GM23338 (cell line): ENCODE measurements at regions not wholly inside any gene's neighbourhood (a gene's known extent, or its start where the extent isn't known, plus 50 kb on each side); places are given as distances from the start of the nearest gene placed in this dataset.

Experiments
- ATAC-seq: fragments of 200-7000 bp; cut with Tn5 transposase; 3 replicates; pipeline ENCODE4 v1.9.1; 2020
- DNase-seq: peaks from one replicate; pipeline ENCODE4 v3.0.0-alpha.2; 2015; ENCODE audit warnings: low spot score
- H2AFZ ChIP-seq: fragments of 200-600 bp; sonication (generic); 2 replicates; pipeline ENCODE4 v1.8.0; 2016; ENCODE audit warnings: antibody characterized with exemption, mild to moderate bottlenecking, moderate library complexity
- H3F3A ChIP-seq: fragments of 200-600 bp; sonication (generic); replicated peaks from 2 replicates; pipeline ENCODE4 v1.8.0; 2017; ENCODE audit warnings: antibody characterized with exemption, mixed run types, low read depth
- H3K27ac ChIP-seq: fragments of 200-600 bp; sonication (generic); 2 replicates; pipeline ENCODE4 v1.6.1; 2016; ENCODE audit warnings: low read depth
- H3K27me3 ChIP-seq: fragments of 200-600 bp; sonication (generic); 2 replicates; pipeline ENCODE4 v1.8.0; 2016; ENCODE audit warnings: mild to moderate bottlenecking, mixed run types, moderate library complexity; ENCODE audit not compliant: insufficient read depth
- H3K36me3 ChIP-seq: fragments of 200-600 bp; sonication (generic); 2 replicates; pipeline ENCODE4 v1.8.0; 2016; ENCODE audit warnings: mild to moderate bottlenecking; ENCODE audit not compliant: insufficient read depth
- H3K4me1 ChIP-seq: fragments of 200-600 bp; sonication (generic); 2 replicates; pipeline ENCODE4 v1.8.0; 2016; ENCODE audit warnings: mild to moderate bottlenecking, moderate library complexity; ENCODE audit not compliant: insufficient read depth
- H3K4me2 ChIP-seq: fragments of 200-600 bp; sonication (generic); 2 replicates; pipeline ENCODE4 v1.7.1; 2017; ENCODE audit warnings: mixed run types
- H3K4me3 ChIP-seq: fragments of 200-600 bp; sonication (generic); 2 replicates; pipeline ENCODE4 v1.6.1; 2016; ENCODE audit warnings: mixed run types
- H3K79me2 ChIP-seq: fragments of 200-600 bp; sonication (generic); replicated peaks from 2 replicates; pipeline ENCODE4 v1.8.0; 2017; ENCODE audit warnings: mild to moderate bottlenecking; ENCODE audit not compliant: insufficient read depth
- H3K9me2 ChIP-seq: fragments of 200-600 bp; sonication (generic); 2 replicates; pipeline ENCODE4 v1.8.0; 2017; ENCODE audit not compliant: insufficient read depth
- H4K20me1 ChIP-seq: fragments of 200-600 bp; sonication (generic); replicated peaks from 2 replicates; pipeline ENCODE4 v1.8.0; 2017; ENCODE audit warnings: mild to moderate bottlenecking; ENCODE audit not compliant: insufficient read depth
- H3K27ac Mint-ChIP-seq: 2 replicates; pipeline ENCODE4 v1.8.0; 2020; ENCODE audit warnings: inconsistent platforms, mild to moderate bottlenecking, moderate library complexity, mixed read lengths
- H3K27me3 Mint-ChIP-seq: 3 replicates; pipeline ENCODE4 v1.8.0; 2022; ENCODE audit warnings: low read depth, mild to moderate bottlenecking, moderate library complexity, mixed read lengths, inconsistent platforms; ENCODE audit not compliant: insufficient read depth, poor library complexity
- H3K36me3 Mint-ChIP-seq: 3 replicates; pipeline ENCODE4 v1.8.0; 2021; ENCODE audit warnings: low read depth, mild to moderate bottlenecking, inconsistent platforms, moderate library complexity, mixed read lengths
- H3K4me1 Mint-ChIP-seq: 3 replicates; pipeline ENCODE4 v1.8.0; 2020; ENCODE audit warnings: mild to moderate bottlenecking, inconsistent platforms, mixed read lengths
- H3K4me3 Mint-ChIP-seq: 3 replicates; pipeline ENCODE4 v1.8.0; 2021; ENCODE audit warnings: moderate library complexity, mild to moderate bottlenecking, inconsistent platforms, mixed read lengths
- H3K9me3 Mint-ChIP-seq: 3 replicates; pipeline ENCODE4 v1.8.0; 2020; ENCODE audit warnings: moderate library complexity, mild to moderate bottlenecking, inconsistent platforms, mixed read lengths
- CREB1 ChIP-seq: fragments of 250-450 bp; sonication (Bioruptor Pico); IDR thresholded peaks from 2 replicates; pipeline ENCODE4 v1.5.0; 2020; ENCODE audit warnings: low read depth, mild to moderate bottlenecking, moderate library complexity
- EZH2 ChIP-seq: fragments of 200-600 bp; sonication (generic); IDR thresholded peaks from one replicate; pipeline ENCODE4 v1.8.0; 2017; ENCODE audit warnings: antibody characterized with exemption, mild to moderate bottlenecking, low read depth; ENCODE audit not compliant: unreplicated experiment
- EZH2phosphoT487 ChIP-seq: fragments of 200-600 bp; sonication (generic); IDR thresholded peaks from one replicate; pipeline ENCODE4 v1.8.1; 2018; ENCODE audit warnings: antibody characterized with exemption; ENCODE audit not compliant: unreplicated experiment
- JUNB ChIP-seq: IDR thresholded peaks from one replicate; pipeline ENCODE4 v1.6.1; 2016; ENCODE audit warnings: antibody characterized with exemption; ENCODE audit not compliant: unreplicated experiment
- NANOG ChIP-seq: IDR thresholded peaks from 2 replicates; pipeline ENCODE4 v1.6.1; 2016; ENCODE audit warnings: antibody characterized with exemption, borderline replicate concordance
- POLR2AphosphoS5 ChIP-seq: IDR thresholded peaks from 2 replicates; pipeline ENCODE4 v1.6.1; 2016; ENCODE audit warnings: antibody characterized with exemption, low read depth
- STAT1 ChIP-seq: IDR thresholded peaks from one replicate; pipeline ENCODE4 v1.6.1; 2016; ENCODE audit warnings: antibody characterized with exemption; ENCODE audit not compliant: unreplicated experiment
- ZNF114 ChIP-seq: fragments of 250-450 bp; sonication (Bioruptor Pico); IDR thresholded peaks from 2 replicates; pipeline ENCODE4 v1.5.0; 2020; ENCODE audit warnings: mild to moderate bottlenecking, moderate library complexity
- ZNF331 ChIP-seq: fragments of 250-450 bp; sonication (Bioruptor Pico); IDR thresholded peaks from 2 replicates; pipeline ENCODE4 v1.5.0; 2020; ENCODE audit warnings: low read depth, mild to moderate bottlenecking, moderate library complexity
- TF ChIP-seq, protein P1 (sequence below): IDR thresholded peaks from 2 replicates; pipeline ENCODE4 v1.6.1; 2016; ENCODE audit warnings: antibody characterized with exemption
- TF ChIP-seq, protein P2 (sequence below), 2 experiments: fragments of 200-600 bp in 1 of 2; sonication (generic) in 1 of 2; conservative IDR thresholded peaks; 2 replicates each; pipeline versions ENCODE4 v1.5.1 to v1.6.1; 2016 to 2017; ENCODE audit warnings: antibody characterized with exemption in 2 of 2, low read depth in 2 of 2, mild to moderate bottlenecking in 2 of 2, moderate library complexity in 1 of 2
- TF ChIP-seq, protein P3 (sequence below): fragments of 250-450 bp; sonication (Bioruptor Pico); IDR thresholded peaks from 2 replicates; pipeline ENCODE4 v1.5.0; 2020; ENCODE audit warnings: mild to moderate bottlenecking, moderate library complexity

DNA sequence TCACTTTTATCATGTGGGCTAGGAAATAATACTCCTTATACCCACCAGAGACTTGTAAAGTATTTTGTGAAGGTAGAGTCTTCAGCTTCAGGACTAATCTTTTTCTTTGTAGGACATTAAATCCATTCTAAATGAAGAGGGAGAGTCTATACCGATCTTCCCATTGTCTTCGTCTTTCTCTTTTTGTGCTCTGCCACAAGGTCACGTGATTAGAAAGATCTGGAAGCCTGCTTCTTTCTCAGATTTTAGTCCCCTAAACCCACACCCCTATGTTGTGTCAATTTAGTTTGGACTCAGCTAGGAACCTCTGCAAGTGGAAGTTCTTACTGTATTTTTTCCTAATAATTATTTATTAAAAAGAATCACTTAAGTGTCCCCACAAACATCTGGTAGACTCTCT lies 507.3 kb downstream of the PYDC2 start (continued):
- TF ChIP-seq, protein P1, sequence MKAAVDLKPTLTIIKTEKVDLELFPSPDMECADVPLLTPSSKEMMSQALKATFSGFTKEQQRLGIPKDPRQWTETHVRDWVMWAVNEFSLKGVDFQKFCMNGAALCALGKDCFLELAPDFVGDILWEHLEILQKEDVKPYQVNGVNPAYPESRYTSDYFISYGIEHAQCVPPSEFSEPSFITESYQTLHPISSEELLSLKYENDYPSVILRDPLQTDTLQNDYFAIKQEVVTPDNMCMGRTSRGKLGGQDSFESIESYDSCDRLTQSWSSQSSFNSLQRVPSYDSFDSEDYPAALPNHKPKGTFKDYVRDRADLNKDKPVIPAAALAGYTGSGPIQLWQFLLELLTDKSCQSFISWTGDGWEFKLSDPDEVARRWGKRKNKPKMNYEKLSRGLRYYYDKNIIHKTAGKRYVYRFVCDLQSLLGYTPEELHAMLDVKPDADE = no peak

DNA sequence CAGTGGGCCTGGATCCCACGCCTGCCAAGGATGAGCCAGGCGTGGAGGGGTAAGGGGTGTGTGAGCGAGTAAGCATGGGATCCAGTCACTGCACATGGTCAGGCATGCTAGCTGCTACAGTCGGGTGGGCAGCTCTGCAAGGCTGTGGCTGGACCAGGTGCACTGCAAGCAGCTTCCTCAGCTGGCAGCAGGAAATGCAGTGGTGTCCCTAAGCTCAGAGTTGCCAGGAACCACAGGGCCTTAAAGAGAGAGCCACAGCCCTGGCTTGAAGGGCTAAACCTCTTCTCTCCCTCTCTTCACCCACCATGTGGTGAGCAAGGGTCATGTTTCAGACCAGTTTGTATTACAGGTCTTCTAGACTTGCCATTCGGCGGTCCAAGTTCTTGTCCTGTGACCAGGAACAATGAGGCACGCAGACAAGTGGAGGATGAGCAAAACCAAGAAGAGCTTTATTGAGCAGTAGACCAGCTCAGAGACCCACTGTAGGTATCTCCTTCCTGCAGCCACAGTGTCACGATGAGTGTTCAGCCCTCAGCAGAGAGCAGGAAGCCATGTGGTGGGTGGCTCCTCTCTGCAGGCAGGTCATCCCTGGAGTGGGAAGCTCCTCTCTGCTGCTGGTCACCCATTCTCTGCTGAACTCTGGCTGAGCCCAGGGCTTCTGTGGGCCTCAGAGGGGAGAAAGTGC lies 511.9 kb downstream of the PYDC2 start:
- ATAC-seq = no peak
- no peak for TF ChIP-seq JUNB
- TF ChIP-seq, protein P1 = no peak
- no peak for TF ChIP-seq POLR2AphosphoS5
- no peak for TF ChIP-seq STAT1
- TF ChIP-seq, protein P2, sequence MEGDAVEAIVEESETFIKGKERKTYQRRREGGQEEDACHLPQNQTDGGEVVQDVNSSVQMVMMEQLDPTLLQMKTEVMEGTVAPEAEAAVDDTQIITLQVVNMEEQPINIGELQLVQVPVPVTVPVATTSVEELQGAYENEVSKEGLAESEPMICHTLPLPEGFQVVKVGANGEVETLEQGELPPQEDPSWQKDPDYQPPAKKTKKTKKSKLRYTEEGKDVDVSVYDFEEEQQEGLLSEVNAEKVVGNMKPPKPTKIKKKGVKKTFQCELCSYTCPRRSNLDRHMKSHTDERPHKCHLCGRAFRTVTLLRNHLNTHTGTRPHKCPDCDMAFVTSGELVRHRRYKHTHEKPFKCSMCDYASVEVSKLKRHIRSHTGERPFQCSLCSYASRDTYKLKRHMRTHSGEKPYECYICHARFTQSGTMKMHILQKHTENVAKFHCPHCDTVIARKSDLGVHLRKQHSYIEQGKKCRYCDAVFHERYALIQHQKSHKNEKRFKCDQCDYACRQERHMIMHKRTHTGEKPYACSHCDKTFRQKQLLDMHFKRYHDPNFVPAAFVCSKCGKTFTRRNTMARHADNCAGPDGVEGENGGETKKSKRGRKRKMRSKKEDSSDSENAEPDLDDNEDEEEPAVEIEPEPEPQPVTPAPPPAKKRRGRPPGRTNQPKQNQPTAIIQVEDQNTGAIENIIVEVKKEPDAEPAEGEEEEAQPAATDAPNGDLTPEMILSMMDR (conservative IDR thresholded peaks at IDR 0.05; ENCODE audit: low read depth in 2 of 2) = no peak
- TF ChIP-seq EZH2 = no peak
- TF ChIP-seq CREB1 (CRISPR knock-in tag) = no peak
- no peak for TF ChIP-seq ZNF114 (CRISPR knock-in tag)
- TF ChIP-seq, protein P3, sequence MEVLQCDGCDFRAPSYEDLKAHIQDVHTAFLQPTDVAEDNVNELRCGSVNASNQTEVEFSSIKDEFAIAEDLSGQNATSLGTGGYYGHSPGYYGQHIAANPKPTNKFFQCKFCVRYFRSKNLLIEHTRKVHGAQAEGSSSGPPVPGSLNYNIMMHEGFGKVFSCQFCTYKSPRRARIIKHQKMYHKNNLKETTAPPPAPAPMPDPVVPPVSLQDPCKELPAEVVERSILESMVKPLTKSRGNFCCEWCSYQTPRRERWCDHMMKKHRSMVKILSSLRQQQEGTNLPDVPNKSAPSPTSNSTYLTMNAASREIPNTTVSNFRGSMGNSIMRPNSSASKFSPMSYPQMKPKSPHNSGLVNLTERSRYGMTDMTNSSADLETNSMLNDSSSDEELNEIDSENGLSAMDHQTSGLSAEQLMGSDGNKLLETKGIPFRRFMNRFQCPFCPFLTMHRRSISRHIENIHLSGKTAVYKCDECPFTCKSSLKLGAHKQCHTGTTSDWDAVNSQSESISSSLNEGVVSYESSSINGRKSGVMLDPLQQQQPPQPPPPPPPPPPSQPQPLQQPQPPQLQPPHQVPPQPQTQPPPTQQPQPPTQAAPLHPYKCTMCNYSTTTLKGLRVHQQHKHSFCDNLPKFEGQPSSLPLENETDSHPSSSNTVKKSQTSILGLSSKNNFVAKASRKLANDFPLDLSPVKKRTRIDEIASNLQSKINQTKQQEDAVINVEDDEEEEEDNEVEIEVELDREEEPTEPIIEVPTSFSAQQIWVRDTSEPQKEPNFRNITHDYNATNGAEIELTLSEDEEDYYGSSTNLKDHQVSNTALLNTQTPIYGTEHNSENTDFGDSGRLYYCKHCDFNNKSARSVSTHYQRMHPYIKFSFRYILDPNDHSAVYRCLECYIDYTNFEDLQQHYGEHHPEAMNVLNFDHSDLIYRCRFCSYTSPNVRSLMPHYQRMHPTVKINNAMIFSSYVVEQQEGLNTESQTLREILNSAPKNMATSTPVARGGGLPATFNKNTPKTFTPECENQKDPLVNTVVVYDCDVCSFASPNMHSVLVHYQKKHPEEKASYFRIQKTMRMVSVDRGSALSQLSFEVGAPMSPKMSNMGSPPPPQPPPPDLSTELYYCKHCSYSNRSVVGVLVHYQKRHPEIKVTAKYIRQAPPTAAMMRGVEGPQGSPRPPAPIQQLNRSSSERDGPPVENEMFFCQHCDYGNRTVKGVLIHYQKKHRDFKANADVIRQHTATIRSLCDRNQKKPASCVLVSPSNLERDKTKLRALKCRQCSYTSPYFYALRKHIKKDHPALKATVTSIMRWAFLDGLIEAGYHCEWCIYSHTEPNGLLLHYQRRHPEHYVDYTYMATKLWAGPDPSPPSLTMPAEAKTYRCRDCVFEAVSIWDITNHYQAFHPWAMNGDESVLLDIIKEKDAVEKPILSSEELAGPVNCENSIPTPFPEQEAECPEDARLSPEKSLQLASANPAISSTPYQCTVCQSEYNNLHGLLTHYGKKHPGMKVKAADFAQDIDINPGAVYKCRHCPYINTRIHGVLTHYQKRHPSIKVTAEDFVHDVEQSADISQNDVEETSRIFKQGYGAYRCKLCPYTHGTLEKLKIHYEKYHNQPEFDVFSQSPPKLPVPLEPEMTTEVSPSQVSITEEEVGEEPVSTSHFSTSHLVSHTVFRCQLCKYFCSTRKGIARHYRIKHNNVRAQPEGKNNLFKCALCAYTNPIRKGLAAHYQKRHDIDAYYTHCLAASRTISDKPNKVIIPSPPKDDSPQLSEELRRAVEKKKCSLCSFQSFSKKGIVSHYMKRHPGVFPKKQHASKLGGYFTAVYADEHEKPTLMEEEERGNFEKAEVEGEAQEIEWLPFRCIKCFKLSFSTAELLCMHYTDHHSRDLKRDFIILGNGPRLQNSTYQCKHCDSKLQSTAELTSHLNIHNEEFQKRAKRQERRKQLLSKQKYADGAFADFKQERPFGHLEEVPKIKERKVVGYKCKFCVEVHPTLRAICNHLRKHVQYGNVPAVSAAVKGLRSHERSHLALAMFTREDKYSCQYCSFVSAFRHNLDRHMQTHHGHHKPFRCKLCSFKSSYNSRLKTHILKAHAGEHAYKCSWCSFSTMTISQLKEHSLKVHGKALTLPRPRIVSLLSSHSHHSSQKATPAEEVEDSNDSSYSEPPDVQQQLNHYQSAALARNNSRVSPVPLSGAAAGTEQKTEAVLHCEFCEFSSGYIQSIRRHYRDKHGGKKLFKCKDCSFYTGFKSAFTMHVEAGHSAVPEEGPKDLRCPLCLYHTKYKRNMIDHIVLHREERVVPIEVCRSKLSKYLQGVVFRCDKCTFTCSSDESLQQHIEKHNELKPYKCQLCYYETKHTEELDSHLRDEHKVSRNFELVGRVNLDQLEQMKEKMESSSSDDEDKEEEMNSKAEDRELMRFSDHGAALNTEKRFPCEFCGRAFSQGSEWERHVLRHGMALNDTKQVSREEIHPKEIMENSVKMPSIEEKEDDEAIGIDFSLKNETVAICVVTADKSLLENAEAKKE (CRISPR knock-in tag) = no peak
- TF ChIP-seq ZNF331 (CRISPR knock-in tag) = no peak
- TF ChIP-seq NANOG = no peak
- no peak for TF ChIP-seq EZH2phosphoT487

More for the DNA sequence above, 511.9 kb downstream of the PYDC2 start:
- H3K79me2 ChIP-seq = no peaks in the 10 kb centered on the region
- no peak overlapping the region for H3K4me2 ChIP-seq
- H3K4me1 ChIP-seq = no peaks in the 10 kb centered on the region; the same call in 1 of the 2 replicates
- Mint-ChIP-seq H3K36me3 (peaks cover 3% of the 10 kb centered on the region; the same call in 2 of the 3 replicates), H3K9me3 (peaks cover 7% of the 10 kb centered on the region), H3K27me3 (peaks cover under 1% of the 10 kb centered on the region), H3K4me1 (peaks cover 9% of the 10 kb centered on the region; the same call in 2 of the 3 replicates), H3K4me3 (no peak overlapping the region), H3K27ac (no peak overlapping the region)
- no peaks in the 10 kb centered on the region for H3F3A ChIP-seq
- no peak overlapping the region for H2AFZ ChIP-seq
- no peak overlapping the region for H3K4me3 ChIP-seq
- DNase-seq = no peak
- H3K36me3 ChIP-seq = no peaks in the 10 kb centered on the region
- H4K20me1 ChIP-seq = no peaks in the 10 kb centered on the region
- H3K27ac ChIP-seq = no peak overlapping the region
- H3K9me2 ChIP-seq = no peaks in the 10 kb centered on the region; the same call in 1 of the 2 replicates
- no peaks in the 10 kb centered on the region for H3K27me3 ChIP-seq
